Activated T-cell treated with anti-CD3 and anti-CD28 coated beads for 4 hours (primary cell): ENCODE measurements at regions not wholly inside any gene's neighbourhood (a gene's known extent, or its start where the extent isn't known, plus 50 kb on each side); places are given as distances from the start of the nearest gene placed in this dataset.
"Not testable (repeated sequence)": the region's sequence is repeated elsewhere in the genome, so short reads cannot be mapped to it uniquely, and the experiment has no call there.

Experiments
- DNase-seq: peaks from one replicate; pipeline ENCODE4 v3.0.0-alpha.2; 2020

DNA sequence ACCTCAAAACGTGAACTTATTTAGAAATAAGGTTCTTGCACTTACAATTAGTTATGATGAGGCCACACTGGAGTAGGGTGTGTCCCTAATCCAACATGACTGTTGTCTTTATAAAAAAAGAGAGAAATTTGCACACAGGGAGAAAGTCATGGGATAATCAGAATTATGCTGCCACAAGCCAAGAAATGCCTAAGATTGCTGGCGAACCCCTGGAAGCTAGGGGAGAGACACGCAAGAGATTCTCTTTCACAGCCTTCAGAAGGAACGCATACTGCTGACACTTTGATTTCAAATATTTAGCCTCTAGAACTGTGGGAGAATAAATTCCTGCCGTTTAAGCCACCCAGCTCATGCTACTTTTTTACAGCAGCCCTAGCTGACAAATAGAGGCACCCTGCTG, 138.3 kb downstream of the CCDC71L start:
- no peak for DNase-seq

DNA sequence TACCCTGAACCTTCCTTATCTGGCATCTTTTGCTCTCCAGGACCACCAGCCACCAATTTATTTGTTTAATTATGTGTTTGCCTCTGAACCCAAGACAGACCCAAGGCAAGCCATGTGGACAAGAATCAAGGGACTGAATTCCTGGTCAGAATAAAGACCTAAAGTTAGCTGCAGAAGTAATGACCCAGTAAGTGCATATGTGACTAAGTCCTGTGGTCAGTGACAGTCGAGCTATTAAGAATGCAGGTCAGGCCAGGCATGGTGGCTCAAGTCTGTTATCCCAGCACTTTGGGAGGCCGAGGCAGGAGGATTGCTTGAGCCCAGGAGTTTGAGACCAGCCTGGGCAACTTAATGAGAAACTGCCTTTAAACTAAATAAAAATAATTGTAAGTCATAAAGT, 139.4 kb downstream of the CCDC71L start:
- DNase-seq = no peak

DNA sequence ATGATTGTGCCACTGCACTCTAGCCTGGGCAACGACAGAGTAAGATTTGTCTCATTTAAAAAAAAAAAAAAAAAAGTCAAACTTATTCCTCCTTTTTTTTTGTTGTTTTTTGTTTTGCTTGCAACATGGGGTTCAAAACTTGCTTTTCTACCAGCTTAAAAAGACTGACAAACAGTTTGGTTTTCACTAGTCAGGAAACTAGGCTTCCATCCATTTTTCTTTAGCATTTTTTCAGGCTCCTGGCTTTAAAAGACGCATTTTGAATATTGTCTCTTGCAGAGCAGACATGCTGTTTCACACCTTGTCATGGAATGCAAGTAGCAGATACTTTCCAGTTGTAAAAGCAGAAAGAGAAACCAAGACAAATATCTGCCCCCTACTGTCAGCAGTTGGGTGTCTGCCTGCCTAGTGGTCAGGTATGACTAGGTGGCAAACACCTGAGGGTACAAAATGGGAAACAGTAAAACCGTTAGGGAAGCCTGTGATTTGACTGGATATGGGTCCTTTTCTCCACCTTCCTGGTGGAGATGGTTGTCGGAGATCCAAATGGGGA, 139.9 kb downstream of the CCDC71L start:
- no peak for DNase-seq

DNA sequence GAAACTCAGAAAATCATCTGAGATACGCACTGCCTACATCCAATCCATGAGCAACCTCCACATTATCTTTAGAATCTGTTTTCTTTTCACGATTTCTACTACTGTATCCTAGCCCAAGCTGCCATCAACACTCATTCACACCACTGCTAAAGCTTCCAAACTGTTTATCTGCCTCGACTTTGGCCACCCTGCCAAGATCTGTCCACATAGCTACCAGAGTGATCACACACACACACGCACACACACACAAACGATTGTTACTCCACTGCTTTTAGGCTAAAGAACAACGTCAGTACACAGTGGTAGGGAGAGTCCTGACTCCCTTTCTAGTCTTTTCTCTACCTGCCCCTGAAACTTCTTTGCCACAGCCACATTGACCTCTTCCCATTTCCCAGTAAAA, 142.0 kb downstream of the CCDC71L start:
- DNase-seq = no peak

DNA sequence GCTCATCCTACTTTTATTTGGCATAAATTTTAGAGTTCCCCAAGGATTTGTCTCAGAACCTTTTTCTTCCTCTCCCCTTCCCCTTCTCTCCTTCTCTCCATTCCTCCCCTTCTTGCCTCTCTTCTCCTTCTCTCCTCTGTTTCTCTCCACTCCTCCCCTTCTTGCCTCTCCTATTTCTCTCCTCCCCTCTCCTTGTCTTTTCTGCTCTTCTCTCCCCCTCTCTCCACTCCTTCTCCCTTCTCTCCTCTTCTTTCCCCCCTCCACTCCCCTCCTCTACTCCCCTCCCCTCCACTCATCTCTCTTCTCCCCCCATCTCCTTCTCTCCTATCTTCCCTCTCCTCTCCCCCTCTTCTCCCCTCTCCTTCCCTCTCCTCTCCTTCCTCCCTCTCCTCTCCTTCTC, 142.7 kb downstream of the CCDC71L start:
- DNase-seq = no peak

DNA sequence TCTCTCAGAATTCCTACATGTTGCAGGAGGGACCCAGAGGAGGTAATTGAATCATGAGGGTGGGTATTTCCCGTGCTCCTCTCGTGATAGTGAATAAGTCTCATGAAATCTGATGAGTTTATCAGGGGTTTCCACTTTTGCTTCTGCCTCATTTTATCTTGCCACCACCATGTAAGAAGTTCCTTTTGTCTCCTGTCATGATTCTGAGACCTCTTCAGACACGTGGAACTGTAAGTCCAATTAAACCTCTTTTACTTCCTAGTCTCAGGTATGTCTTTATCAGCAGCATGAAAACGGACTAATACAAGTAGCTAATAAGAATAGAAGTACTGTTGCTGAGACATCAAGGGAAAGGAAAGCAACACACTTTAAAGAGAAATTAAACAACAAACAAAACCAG, 143.4 kb downstream of the CCDC71L start:
- DNase-seq = no peak

DNA sequence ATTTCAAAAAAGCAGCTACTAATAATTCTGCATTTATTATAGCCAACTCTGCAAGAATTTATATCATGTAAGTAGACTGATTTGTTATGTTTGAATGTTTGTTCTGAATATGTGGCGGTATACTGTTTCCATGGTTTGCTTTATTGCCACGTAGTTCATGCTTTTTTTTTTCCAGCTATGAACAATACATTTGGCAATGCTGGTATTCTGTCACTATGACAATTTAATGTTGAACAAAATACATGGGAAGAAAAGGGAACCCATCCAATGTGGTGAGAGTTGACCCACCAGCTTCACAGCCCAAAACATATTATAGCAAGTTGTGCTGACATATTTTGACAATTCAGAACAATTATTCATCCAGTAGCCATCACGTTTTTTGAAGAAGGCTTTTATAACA, 145.6 kb downstream of the CCDC71L start:
- no peak for DNase-seq

DNA sequence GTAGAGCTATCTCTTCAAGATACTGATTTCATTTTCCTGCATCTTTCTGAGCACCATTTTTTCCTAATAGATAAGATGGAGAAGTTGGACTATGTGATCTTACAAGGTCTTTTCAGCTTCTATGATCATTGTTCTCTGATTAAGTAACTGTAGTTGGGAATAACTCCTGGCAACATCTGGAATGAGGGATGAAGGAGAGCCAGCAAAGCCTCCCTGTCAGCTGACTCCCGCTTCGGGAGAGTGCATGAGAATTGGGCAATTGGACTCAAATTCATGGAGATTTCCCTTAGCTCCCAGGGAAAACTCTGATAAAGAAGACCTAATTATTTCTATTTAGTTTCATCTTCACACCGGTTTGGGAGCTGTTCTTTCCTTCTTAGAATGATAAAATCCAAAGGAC, 146.1 kb downstream of the CCDC71L start:
- DNase-seq = no peak

DNA sequence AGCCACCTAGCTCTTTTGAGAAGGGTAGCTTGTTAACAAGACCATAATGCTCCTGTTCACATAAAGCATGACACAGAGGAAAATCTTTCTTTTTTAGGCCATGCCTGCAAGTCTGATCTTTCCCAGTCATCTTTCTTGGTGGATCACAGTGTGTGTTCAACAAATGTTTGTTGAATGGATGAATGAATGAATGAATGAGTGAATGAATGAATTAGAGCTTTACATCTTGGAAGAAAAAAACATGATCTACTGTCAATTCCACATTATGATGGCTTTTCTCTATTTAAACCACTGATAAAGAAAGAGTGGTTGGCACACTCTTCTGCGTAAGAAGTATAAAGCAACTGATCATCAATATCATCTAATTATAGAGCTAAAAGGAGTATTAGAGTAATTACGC, 148.7 kb downstream of the CCDC71L start:
- DNase-seq = no peak

DNA sequence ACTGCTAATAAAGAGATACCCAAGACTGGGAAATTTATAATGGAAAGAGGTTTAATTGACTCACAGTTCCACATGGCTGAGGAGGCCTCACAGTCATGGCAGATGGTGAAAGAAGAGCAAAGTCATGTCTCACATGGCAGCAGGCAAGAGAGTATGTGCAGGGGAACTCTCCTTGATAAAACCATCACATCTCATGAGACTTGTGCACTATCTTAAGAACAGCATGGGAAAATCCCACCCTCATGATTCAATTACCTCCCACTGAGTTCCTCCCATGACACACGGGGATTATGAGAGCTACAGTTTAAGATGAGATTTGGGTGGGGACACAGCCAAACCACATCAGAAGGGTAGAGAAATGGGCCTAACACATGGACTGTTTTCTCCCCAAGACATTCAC, 156.3 kb downstream of the CCDC71L start:
- no peak for DNase-seq

DNA sequence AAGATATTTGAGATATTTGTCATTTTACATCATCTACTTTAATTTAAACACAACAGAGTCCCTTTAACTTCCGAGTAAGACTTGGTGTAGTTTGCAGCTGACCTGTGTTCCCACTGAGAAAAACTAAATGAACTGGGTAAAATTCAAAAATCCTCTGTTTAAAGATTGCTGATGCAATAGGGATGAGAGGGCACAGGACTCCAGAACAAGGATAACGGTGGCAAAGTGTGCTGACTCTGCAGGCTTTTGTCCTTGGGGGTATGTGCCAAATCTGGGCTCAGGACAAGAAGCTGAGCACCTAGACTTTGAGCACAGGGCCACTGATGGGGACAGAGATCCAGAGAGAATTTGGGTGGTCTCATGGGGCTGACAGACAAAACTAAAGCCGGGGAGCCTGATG, 156.8 kb downstream of the CCDC71L start:
- DNase-seq = no peak

DNA sequence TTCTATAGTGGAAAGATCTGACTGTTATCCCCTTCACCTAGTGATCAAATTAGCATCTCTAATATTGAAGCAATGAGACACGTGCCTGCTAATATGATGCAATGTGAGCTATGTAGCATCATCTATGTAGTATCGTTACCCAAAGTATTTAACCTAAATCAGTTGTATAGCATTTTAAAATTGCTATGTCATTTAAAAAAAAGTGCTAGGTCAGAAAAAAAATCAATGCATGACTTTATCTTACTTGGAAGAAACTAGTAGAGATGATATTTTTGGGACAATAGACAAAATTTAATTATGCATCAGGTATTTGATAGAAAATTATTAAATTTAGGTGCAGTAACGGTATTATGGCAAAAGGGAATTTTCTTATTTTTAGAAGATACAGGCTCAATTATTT, 157.3 kb downstream of the CCDC71L start:
- no peak for DNase-seq

DNA sequence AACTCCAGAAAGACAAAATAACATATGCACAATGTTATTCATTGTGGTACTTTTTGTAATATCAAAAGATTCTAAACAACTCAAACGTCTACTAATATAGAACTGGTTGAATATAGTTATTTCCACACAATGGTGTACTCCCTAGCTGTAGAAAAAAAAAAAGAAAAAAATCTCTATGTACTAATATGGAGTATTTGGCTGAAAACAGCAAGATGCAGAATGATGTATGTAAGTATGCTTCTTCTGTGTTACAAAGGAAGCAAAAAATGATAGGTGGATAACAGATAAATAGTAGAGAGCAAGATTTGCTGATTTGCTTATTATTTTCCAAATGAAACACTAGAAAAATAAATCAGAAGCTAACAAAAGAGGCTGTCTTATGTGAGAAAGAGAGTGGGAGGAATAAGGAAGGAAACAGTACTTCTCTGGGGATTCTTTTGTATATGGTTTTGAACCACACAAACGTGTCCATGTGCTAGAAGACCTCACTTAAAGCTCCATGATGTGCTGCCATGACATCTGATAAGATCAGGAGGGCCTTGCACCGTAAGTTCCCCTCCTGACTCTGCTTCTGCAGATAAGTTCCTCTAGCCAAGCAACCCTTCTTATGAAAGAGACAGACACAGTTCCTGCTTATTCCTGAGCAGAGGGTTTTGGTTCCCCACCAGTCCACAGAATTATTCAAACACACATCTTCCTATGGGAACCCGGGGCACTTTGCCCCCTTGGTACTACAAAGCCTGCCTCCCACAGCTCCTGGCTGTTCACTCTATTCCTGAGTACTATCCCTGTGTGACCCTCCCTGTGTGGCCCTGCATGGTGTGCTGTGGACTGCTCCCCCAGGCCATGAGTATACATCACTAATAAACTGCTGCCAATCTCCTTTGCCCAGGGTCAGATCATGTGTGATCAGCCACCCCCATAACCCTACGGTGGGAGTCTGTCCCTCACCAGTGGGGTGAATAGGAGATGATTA, 159.1 kb downstream of the CCDC71L start:
- DNase-seq = no peak

DNA sequence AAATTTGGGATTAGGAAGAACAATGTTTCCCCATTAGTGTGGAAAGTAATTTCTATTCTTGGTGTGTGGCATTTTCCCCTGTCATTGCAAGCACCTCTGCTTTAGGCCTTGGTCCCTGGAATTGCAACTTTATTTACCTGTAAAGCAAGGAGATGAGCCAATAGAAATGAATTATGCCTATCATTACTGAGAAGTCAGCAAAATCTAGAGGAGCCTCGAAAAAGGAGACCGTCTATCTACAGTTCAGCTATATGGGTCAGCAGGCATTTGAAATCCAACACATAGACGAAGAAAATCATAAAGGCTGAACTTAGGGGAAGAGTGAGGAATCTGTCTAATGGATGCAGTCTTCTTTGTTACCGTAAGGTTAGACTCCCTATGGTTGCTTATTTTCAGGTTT, 161.1 kb downstream of the CCDC71L start:
- no peak for DNase-seq

DNA sequence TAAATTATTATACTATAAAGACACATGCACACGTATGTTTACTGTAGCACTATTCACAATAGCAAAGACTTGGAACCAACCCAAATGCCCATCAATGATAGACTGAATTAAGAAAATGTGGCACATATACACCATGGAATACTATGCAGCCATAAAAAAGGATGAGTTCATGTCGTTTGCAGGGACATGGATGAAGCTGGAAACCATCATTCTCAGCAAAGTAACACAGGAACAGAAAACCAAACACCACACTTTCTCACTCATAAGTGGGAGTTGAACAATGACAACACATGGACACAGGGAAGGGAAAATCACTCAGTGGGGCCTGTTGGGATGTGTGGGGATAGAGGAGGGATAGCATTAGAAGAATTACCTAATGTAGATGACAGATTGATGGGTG, 163.0 kb downstream of the CCDC71L start:
- not testable (repeated sequence) for DNase-seq

DNA sequence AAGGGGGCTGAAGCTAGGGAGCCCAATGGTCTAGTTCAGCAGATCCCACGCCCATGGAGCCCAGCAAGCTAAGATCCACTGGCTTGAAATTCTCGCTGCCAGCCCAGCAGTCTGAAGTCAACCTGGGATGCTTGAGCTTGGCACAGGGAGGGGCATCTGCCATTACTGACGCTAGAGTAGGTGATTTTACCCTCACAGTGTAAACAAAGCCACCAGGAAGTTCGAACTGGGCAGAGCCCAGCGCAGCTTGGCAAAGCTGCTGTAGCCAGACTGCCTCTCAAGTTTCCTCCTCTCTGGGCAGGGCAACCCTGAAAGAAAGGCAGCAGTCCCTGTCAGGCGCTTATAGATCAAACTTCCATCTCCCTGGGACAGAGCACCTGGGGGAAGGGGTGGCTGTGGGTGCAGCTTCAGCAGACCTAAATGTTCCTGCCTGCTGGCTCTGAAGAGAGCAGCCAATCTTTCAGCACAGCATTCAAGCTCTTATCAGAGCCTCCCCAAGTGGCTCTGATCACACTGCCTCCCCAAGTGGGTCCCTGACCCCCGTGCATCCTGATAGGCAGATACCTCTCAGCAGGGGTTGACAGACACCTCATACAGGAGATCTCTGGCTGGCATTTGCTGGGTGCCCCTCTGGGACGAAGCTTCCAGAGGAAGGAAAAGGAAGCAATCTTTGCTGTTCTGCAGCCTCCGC, 167.8 kb downstream of the CCDC71L start:
- no peak for DNase-seq

DNA sequence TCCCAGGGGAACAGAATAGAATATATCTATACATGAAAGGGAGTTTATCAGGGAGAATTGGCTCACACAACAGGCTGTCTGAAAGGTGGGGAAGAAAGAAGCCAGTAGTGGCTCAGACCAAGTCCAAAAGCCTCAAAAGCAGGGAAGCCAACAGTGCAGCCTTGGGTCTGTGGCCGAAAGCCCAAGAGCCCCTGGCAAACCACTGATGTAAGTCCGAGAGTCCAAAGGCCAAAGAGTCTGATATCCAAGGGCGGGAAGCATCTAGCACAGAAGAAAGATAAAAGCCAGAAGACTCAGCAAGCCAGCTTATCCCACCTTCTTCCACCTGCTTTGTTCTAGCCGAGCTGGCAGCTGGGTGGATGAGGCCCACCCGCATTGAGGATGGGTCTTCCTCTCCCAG, 172.5 kb downstream of the CCDC71L start:
- DNase-seq = no peak

DNA sequence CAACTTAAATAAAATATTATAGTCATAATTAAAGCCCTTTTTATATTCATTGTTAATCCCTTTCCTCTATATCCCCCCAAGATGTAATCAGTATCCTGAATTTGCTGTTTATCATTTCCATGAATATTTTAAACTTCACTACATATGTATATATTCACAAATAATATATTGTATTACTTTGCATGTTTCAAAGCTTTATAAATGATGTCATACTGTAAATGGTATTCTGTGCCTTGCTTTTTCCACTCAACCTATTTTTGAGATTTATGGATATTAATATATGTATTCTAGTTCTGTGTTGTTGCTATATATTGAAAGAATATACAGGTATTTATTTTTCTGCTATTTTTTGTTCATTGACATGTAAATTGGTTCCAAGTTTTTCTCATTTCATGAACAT, 173.1 kb downstream of the CCDC71L start:
- no peak for DNase-seq

DNA sequence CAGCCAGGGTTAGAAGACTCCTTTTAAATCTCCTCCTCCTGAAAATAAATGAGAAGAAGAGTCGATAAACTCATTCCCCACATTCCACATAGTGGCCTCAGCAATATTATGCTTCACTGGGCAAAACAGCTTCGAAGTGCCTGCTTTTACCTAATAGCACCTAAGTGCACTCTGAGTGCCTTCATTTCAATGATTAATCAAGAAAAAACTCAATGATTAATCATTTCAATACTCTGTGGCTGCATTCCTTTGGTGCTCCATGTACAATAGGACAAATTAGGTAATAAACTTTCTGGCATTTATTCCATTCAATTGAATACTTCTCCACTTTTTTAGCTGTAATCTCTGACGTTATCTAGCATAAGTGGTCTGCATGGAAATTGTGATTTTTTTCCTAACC, 174.6 kb downstream of the CCDC71L start:
- DNase-seq = no peak

DNA sequence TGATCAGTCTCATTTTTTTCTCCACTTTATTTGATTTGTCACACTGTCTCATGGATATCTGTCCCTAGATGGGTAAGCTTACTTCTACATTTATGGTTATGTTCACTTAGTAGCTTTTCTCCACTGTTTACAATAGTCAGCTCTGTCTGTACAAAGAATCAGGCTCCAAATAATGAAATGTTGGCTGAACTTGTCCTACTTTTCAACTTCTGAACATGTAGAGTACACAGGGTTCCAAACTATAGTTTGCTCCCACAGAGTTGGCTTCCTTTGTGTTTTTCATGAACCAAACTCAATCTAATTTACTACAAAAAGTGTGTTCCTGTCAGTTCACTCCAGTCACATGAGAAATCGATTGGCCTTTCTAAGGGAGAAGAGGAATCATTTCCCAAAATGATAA, 175.0 kb downstream of the CCDC71L start:
- no peak for DNase-seq

DNA sequence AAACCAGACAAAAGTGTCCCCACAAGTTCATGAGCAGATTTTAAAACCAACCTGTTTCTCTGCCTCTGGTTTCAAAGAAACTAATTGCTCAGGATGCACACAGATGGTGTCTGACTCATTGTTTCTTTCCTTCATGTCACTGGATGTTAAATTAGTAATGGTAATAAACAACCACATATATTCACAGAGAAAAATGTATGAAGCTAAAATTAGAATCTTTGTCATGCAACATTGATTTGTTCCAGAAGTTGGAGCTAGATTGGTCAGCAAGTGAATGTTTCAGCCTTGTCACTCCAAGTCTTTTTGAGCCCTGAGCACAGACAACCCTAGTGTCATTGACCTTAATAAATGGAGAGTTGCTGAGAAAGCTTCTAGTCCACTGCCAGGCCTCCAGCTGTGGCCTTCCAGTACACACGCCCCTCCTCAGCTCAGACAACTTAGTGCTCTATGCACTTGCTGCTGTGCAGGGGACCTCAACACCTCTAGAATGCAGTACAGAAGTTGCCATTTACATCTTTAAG, 175.9 kb downstream of the CCDC71L start:
- no peak for DNase-seq

DNA sequence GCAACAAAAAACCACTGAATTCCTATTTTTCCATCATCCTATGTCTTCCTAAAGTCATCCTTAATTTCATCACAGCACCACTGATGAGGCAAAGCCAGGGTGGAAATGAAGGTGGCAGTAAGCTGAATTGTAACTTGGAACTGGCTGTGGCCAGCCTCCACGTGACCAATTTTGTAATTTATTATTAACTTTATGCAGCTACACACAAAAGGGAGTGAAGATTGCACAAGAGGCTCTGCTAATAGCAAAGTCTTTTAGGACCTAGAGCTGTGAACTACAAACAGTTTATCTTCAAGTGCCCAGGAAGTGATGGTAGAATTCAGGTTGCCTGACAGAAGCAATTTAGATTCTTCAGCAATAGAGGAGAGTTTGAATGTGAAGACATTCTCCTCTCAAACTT, 176.4 kb downstream of the CCDC71L start:
- no peak for DNase-seq

DNA sequence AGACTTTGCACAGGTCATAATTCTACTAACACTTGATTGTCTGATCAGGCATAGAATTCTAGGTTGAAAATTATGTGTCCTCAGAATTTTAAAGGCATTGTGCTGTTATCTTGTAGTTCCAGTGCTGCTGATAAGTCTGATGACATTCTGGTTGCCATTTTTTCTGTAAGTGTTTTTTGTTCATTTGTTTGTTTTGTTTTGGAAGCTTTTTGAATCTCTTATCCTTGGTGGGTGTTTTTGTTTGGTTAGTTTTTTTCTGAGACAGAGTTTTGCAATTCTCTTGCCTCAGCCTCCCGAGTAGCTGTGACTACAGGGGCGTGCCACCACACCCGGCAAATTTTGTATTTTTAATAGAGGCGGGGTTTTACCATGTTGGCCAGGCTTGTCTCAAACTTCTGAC, 178.9 kb downstream of the CCDC71L start:
- no peak for DNase-seq

DNA sequence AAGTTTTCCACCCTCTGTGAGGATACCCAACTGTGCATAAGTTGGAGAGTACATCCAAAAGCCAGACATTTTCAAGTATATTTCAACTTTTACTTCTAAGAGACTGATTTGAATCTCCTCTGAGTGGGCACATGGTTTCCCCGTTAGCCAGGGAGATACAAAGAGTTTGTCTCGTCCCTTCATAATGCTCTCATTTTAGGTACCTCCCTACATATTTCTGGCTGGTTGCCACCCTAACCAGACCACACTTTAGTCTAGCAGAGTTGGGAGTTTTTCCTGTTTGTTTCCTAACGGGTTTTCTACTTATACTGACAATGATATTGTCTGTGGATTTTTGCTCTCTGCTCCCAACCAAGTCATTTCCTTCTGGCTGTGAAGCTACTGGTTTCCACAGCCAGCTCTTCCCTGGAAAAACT, 180.3 kb downstream of the CCDC71L start:
- DNase-seq = no peak
